H9 (cell line): ENCODE measurements at regions not wholly inside any gene's neighbourhood (a gene's known extent, or its start where the extent isn't known, plus 50 kb on each side); places are given as distances from the start of the nearest gene placed in this dataset.

Experiments used
- DNase-seq: peaks from one replicate; pipeline ENCODE4 v3.0.0-alpha.2; 2017
- H2AFZ ChIP-seq: one replicate; pipeline ENCODE4 v1.6.1; 2013; ENCODE audit warnings: mild to moderate bottlenecking, low read length, control low read depth, moderate library complexity
- H2AK5ac ChIP-seq: 2 replicates; pipeline ENCODE4 v1.6.1; 2013; ENCODE audit warnings: low read length, control low read depth, mixed read lengths; ENCODE audit not compliant: insufficient read length
- H2BK120ac ChIP-seq: one replicate; pipeline ENCODE4 v1.6.1; 2013; ENCODE audit warnings: low read depth, mild to moderate bottlenecking, low read length, control low read depth, inconsistent platforms; ENCODE audit not compliant: poor library complexity, severe bottlenecking
- H2BK12ac ChIP-seq: 2 replicates; pipeline ENCODE4 v1.6.1; 2013; ENCODE audit warnings: low read length, control low read depth, mixed read lengths, low read depth; ENCODE audit not compliant: insufficient read length
- H2BK15ac ChIP-seq: 2 replicates; pipeline ENCODE4 v1.6.1; 2013; ENCODE audit warnings: low read depth, low read length, control low read depth
- H2BK20ac ChIP-seq: one replicate; pipeline ENCODE4 v1.6.1; 2013; ENCODE audit warnings: low read depth, mild to moderate bottlenecking, low read length, control low read depth, inconsistent platforms; ENCODE audit not compliant: poor library complexity, severe bottlenecking
- H2BK5ac ChIP-seq: 2 replicates; pipeline ENCODE4 v1.6.1; 2013; ENCODE audit warnings: low read length, control low read depth, mixed read lengths; ENCODE audit not compliant: insufficient read length
- H3K14ac ChIP-seq: 2 replicates; pipeline ENCODE4 v1.6.1; 2013; ENCODE audit warnings: low read length, control low read depth; ENCODE audit not compliant: insufficient read depth
- H3K18ac ChIP-seq: 2 replicates; pipeline ENCODE4 v1.6.1; 2013; ENCODE audit warnings: low read depth, mild to moderate bottlenecking, mixed read lengths, low read length, control low read depth; ENCODE audit not compliant: insufficient read length
- H3K23ac ChIP-seq: 2 replicates; pipeline ENCODE4 v1.6.1; 2013; ENCODE audit warnings: low read length, control low read depth, mixed read lengths, low read depth; ENCODE audit not compliant: insufficient read length
- H3K23me2 ChIP-seq: 2 replicates; pipeline ENCODE4 v1.6.1; 2013; ENCODE audit warnings: low read depth, mild to moderate bottlenecking, mixed read lengths, low read length, control low read depth; ENCODE audit not compliant: insufficient read length, poor library complexity, severe bottlenecking
- H3K27ac ChIP-seq: 2 replicates; pipeline ENCODE4 v1.5.1; 2013; ENCODE audit warnings: low read length, control low read depth, mixed read lengths, low read depth; ENCODE audit not compliant: insufficient read length
- H3K27me3 ChIP-seq: 2 replicates; pipeline ENCODE4 v1.6.1; 2013; ENCODE audit warnings: low read length, control low read depth, inconsistent platforms; ENCODE audit not compliant: insufficient read depth
- H3K4ac ChIP-seq: 2 replicates; pipeline ENCODE4 v1.6.1; 2013; ENCODE audit warnings: low read depth, mild to moderate bottlenecking, control low read depth, inconsistent platforms, low read length, moderate library complexity
- H3K4me1 ChIP-seq: 2 replicates; pipeline ENCODE4 v1.6.1; 2013; ENCODE audit warnings: low read length, control low read depth, inconsistent platforms; ENCODE audit not compliant: insufficient read depth
- H3K4me2 ChIP-seq: 2 replicates; pipeline ENCODE4 v1.6.1; 2013; ENCODE audit warnings: low read length, control low read depth, mixed read lengths; ENCODE audit not compliant: insufficient read length, insufficient read depth
- H3K56ac ChIP-seq: 2 replicates; pipeline ENCODE4 v1.6.1; 2013; ENCODE audit warnings: low read depth, mild to moderate bottlenecking, mixed read lengths, low read length, control low read depth; ENCODE audit not compliant: insufficient read length
- H3K79me1 ChIP-seq: 2 replicates; pipeline ENCODE4 v1.6.1; 2013; ENCODE audit warnings: low read depth, mild to moderate bottlenecking, moderate library complexity, low read length, control low read depth, inconsistent platforms; ENCODE audit not compliant: insufficient read depth, poor library complexity, severe bottlenecking
- H3K79me2 ChIP-seq: 2 replicates; pipeline ENCODE4 v1.6.1; 2013; ENCODE audit warnings: low read length, control low read depth, inconsistent platforms; ENCODE audit not compliant: insufficient read depth
- H3K9ac ChIP-seq: 2 replicates; pipeline ENCODE4 v1.6.1; 2013; ENCODE audit warnings: low read length, control low read depth, mixed read lengths; ENCODE audit not compliant: insufficient read length; ENCODE audit errors: extremely low read depth
- H3K9me3 ChIP-seq: one replicate; pipeline ENCODE4 v1.6.1; 2013; ENCODE audit warnings: low read depth, low read length, inconsistent platforms; ENCODE audit not compliant: control insufficient read depth
- H3T11ph ChIP-seq: one replicate; pipeline ENCODE4 v1.6.1; 2013; ENCODE audit warnings: mild to moderate bottlenecking, low read length, control low read depth, inconsistent platforms
- H4K20me1 ChIP-seq: one replicate; pipeline ENCODE4 v1.6.1; 2013; ENCODE audit not compliant: control insufficient read depth, insufficient read length, insufficient read depth
- H4K5ac ChIP-seq: 2 replicates; pipeline ENCODE4 v1.6.1; 2013; ENCODE audit warnings: low read depth, mild to moderate bottlenecking, mixed read lengths, low read length, control low read depth; ENCODE audit not compliant: insufficient read length
- H4K8ac ChIP-seq: replicated peaks from 2 replicates; pipeline ENCODE4 v1.6.1; 2013; ENCODE audit warnings: low read length, control low read depth, mixed read lengths, low read depth; ENCODE audit not compliant: insufficient read length
- H4K91ac ChIP-seq: 2 replicates; pipeline ENCODE4 v1.6.1; 2013; ENCODE audit warnings: low read depth, mild to moderate bottlenecking, moderate library complexity, mixed read lengths, low read length, control low read depth; ENCODE audit not compliant: insufficient read length
- H3K27ac Mint-ChIP-seq, 3 experiments: 2 replicates in 2 of 3; 3 replicates in 1 of 3; pipeline ENCODE4 v1.8.0; 2020 to 2021; ENCODE audit warnings: mixed read lengths in 3 of 3, mild to moderate bottlenecking in 1 of 3, moderate library complexity in 1 of 3
- H3K27me3 Mint-ChIP-seq: 2 replicates; pipeline ENCODE4 v1.8.0; 2021; ENCODE audit warnings: low read depth, mild to moderate bottlenecking, moderate library complexity, mixed read lengths
- H3K36me3 Mint-ChIP-seq, 3 experiments: 2 replicates in 2 of 3; 3 replicates in 1 of 3; pipeline ENCODE4 v1.8.0; 2020 to 2021; ENCODE audit warnings: low read depth in 3 of 3, mixed read lengths in 3 of 3; ENCODE audit not compliant: insufficient read depth in 1 of 3
- H3K4me1 Mint-ChIP-seq, 2 experiments: 2 replicates each; pipeline ENCODE4 v1.8.0; 2020; ENCODE audit warnings: mixed read lengths in 2 of 2
- H3K4me3 Mint-ChIP-seq, 2 experiments: 2 replicates in 1 of 2; 3 replicates in 1 of 2; pipeline ENCODE4 v1.8.0; 2020 to 2021; ENCODE audit warnings: mild to moderate bottlenecking in 2 of 2, mixed read lengths in 2 of 2, moderate library complexity in 1 of 2
- H3K9me3 Mint-ChIP-seq, 2 experiments: 2 replicates in 1 of 2; 3 replicates in 1 of 2; pipeline ENCODE4 v1.8.0; 2020; ENCODE audit warnings: mild to moderate bottlenecking in 2 of 2, mixed read lengths in 2 of 2, moderate library complexity in 1 of 2
- CTCF ChIP-seq: fragments of 200-600 bp; sonication (generic); conservative IDR thresholded peaks from 3 replicates; pipeline ENCODE4 v1.8.0; 2021; ENCODE audit warnings: antibody characterized with exemption, mild to moderate bottlenecking
- WGBS: extraction: QIAGEN DNeasy Blood & Tissue Kit; methylation state at CpG from one replicate; pipeline ENCODE4 v1.1.7; 2013; ENCODE audit warnings: missing lambda C conversion rate, low lambda C conversion rate, mixed read lengths; ENCODE audit not compliant: insufficient read length; ENCODE audit errors: extremely low coverage; 5-methylcytosine and 5-hydroxymethylcytosine counted together

GRCh38 chr10:14450041-14450491 is 119.3 kb upstream of the FRMD4A start:
- no peak overlapping the region for H3K9ac ChIP-seq
- no peaks in the 10 kb centered on the region for H3K79me2 ChIP-seq
- no peak overlapping the region for H3K23ac ChIP-seq
- no peak overlapping the region for H2BK20ac ChIP-seq
- no peak overlapping the region for H4K91ac ChIP-seq
- no peak overlapping the region for H3K18ac ChIP-seq
- H3K27ac ChIP-seq = no peak overlapping the region
- H2BK120ac ChIP-seq = no peak overlapping the region
- H3K23me2 ChIP-seq = no peaks in the 10 kb centered on the region
- H2BK15ac ChIP-seq = no peak overlapping the region
- TF ChIP-seq CTCF = no peak
- no peak overlapping the region for H3T11ph ChIP-seq
- H3K4me1 ChIP-seq = no peaks in the 10 kb centered on the region
- no peaks in the 10 kb centered on the region for H3K9me3 ChIP-seq
- H3K27me3 ChIP-seq = no peaks in the 10 kb centered on the region
- no peak overlapping the region for H3K4me2 ChIP-seq
- no peak overlapping the region for H4K5ac ChIP-seq
- no peak overlapping the region for H3K56ac ChIP-seq
- no peak for DNase-seq
- H3K4ac ChIP-seq = no peak overlapping the region
- H2BK5ac ChIP-seq = no peak overlapping the region
- peak overlapping the region in 1 of 3 experiments; percentile 2; a peak in 1 of 7 replicates for H3K27ac Mint-ChIP-seq
- no CpG with 5 or more reads among the region's 3 CpGs for WGBS
- no peak overlapping the region for H2BK12ac ChIP-seq
- no peaks in the 10 kb centered on the region; a peak in 2 of 7 replicates for H3K36me3 Mint-ChIP-seq
- peaks cover 2 to 8% of the 10 kb centered on the region in 2 experiments; a peak in 4 of 5 replicates for H3K9me3 Mint-ChIP-seq
- no peak overlapping the region for H4K8ac ChIP-seq
- H3K4me1 Mint-ChIP-seq = peaks cover 4% of the 10 kb centered on the region in 2 experiments
- no peak overlapping the region for H2AFZ ChIP-seq
- H2AK5ac ChIP-seq = no peak overlapping the region
- no peaks in the 10 kb centered on the region for H3K79me1 ChIP-seq
- H3K14ac ChIP-seq = no peak overlapping the region
- no peaks in the 10 kb centered on the region for H4K20me1 ChIP-seq
- H3K27me3 Mint-ChIP-seq = no peaks in the 10 kb centered on the region
- H3K4me3 Mint-ChIP-seq = no peak overlapping the region
